HG03575 (cell line): ENCODE measurements at regions not wholly inside any gene's neighbourhood (a gene's known extent, or its start where the extent isn't known, plus 50 kb on each side); places are given as distances from the start of the nearest gene placed in this dataset.
"Not testable (repeated sequence)": the region's sequence is repeated elsewhere in the genome, so short reads cannot be mapped to it uniquely, and the experiment has no call there.

ENCODE experiments used
- ATAC-seq: cut with Tn5 transposase; IDR thresholded peaks from one replicate; pipeline ENCODE4 v1.9.1; 2021; ENCODE audit not compliant: unreplicated experiment, insufficient number of reproducible peaks, low FRiP score; ENCODE audit errors: extremely low read depth

DNA sequence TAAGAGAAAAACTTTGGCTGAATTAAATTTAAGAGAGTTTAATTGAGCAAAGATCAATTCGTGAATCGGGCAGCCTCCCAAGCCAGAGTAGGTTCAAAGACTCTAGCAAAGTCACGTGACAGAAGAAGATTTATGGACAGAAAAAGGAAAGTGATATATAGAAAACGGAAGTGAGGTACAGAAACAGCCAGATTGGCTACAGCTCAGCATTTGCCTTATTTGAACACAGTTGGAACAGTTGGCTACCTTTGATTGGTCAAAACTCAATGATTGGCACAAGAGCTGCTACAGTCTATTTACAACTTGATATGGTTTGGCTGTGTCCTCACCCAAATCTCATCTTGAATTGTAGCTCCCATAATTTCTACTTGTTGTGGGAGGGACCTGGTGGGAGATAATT is 102.6 kb downstream of the PLG start:
- no peak for ATAC-seq

DNA sequence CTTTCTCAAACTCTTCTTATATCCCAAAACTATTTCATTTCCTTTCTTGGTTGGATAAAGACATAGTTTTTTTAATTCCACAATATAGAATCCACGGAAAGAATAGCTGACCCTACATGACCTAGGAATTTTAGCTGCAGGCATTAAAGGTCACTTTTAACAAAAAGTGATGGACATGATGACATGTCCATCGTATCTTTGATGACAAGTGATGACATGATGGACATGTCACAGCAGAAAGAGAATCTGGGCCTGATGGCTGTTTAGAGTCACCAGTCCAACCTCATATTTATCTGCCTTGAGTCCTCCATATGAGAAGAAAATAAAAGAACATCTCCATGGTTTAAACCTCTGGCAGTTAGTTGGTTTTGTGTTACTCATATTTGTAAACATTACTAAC is 106.2 kb downstream of the PLG start:
- no peak for ATAC-seq

DNA sequence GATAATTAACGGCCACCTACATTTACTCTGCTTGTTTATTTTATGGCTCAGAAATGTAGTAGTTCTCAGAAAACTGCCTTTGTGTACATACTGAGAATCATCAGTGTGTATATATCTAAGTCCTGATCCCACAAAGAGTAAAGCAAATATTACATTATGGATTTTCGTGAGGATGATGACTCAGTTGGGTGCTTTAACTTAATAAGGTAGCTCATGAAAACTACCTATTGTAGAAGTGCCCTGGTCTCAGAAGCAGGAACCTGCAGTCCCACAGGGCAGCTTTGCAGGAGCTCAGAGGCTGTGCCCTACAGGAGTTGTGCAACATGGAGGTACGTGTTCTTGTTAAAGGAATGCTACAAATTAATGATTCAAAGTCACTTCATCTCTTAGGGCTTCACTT is 108.2 kb downstream of the PLG start:
- no peak for ATAC-seq

DNA sequence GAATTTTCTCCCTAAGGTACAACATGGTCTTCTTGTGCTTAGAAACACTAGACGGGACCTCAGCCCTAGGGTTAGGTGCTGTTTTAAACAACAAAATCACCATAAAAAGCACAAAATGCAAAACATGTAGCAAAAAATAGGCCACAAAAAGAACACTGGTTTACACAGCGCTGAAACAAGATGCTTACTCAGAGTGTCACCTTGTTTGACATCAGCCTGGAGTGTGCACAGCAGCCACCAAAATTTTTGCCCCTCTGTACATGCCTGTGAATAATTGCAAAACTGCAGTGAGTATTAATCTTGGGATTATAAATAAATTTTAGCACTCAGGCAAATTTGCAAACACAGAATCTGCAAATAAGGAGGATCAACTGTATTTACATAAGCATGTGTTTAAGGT is 110.1 kb downstream of the PLG start:
- no peak for ATAC-seq

DNA sequence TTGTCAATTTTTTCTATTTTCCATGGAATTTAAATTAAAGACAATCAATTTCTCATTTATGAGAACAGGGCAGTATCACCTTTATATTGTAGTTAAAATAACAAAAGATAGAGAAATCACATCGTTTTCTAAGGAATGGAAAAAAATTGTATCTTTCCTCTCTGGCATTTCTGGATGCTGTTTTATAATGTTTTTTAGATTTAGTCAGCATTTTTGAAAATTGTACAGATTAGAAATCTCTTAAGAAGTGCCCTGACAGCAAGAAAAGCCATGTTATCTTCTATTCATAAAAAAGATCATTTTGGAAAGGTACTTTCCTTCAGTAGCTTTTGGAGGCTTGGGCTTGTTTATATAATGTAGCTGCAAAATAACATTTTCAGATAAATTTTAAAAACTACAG is 116.9 kb downstream of the PLG start:
- no peak for ATAC-seq

DNA sequence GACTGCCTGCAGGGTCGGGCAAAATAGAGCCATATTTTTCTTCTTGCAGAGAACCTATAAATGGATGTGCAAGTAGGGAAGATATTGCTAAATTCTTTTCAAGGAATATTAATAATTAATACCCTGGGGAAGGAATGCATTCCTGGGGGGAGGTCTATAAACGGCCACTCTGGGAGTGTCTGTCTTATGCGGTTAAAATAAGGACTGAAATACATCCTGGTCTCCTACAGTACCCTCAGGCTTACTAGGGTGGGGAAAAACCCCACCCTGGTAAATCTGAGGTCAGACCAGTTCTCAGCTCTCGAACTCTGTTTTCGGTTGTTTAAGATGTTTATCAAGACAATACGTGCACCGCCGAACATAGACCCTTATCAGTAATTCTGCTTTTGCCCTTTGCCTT is 118.6 kb downstream of the PLG start:
- ATAC-seq = not testable (repeated sequence)

DNA sequence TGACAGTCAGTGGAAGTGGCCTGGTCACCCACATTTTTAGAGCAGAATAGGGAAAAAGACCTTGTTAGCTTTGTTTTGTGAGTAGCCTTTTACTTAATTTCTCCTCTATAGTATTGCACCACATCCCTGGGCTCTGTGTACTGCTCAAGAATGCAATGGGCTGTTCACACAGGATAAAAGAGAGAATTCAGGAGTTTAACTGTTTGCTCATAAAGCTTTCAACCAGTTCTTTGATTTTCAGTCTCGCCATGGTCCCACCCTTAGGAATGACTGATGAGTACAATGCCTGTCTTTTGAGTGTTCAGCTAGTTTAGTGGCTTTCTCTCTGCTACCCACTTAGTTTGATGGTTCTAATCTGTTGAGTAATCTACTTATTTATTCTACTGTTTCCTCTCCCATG is 129.7 kb downstream of the PLG start:
- no peak for ATAC-seq

DNA sequence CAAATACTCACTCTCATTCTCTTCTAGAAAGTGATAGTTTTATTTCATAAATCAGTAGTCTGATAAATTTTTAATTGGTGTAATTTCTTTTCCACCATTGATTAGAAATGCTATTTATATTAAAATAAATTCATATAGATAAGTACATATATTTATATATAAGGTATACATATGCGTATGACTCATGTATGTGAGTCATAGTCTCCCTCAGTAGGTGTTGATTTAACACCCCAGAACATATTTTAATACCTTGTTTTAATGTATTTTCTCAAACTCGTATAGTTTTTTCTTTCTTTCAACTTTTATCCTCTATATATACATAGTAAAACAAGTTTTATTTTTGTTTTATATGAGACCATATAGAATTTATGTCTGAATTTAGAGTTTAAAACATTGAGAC is 130.4 kb downstream of the PLG start:
- ATAC-seq = no peak

DNA sequence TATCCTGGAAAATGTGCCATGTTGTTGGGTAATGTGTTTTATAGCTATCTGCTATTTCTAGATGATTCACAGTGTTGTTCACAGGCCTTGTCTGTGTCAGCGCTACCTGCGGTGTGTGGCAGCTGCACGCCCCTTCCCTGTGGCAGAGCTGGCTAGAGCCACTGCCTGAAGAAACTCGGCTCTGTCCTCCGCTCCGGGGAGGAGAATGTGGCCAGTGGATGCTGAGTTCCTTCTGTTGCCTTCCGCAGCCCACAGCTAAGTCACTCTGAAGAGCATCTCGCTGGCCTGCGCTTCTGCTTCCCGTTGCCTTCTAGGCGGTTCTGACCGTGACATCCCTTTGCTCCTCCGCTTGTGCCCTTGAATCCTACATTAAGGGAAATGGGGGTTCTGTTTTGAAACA is 135.1 kb downstream of the PLG start:
- ATAC-seq = no peak

DNA sequence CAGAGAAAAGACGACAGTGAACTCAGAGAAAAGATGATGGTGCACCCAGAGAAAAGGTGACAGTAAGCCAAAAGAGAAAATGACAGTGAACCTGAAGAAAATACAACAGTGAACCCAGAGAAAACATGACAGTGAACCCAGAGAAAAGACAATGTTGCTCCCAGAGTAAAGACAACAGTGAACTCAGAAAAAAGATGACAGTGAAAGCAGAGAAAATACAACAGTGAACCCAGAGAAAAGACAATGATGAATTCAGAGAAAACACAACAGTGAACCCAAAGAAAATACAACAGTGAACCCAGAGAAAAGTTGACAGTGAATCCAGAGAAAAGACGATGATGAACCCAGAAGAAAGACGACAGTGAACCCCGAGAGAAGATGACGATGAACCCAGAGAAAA is 140.5 kb upstream of the MAP3K4 start:
- no peak for ATAC-seq

DNA sequence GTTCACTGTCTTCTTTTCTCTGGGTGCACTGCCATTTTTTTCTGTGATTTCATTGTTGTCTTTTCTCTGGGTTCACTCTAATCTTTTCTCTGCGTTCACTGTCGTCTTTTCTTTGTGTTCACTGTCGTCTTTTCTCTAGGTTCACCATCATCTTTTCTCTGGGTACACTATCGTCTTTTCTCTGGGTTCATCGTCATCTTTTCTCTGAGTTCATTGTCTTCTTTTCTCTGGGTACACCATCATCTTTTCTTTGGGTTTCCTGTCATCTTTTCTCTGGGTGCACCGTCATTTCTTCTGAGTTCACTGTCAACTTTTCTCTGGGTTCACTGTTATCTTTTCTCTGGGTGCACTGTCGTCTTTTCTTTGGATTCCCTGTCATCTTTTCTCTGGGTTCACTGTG is 137.6 kb upstream of the MAP3K4 start:
- no peak for ATAC-seq

DNA sequence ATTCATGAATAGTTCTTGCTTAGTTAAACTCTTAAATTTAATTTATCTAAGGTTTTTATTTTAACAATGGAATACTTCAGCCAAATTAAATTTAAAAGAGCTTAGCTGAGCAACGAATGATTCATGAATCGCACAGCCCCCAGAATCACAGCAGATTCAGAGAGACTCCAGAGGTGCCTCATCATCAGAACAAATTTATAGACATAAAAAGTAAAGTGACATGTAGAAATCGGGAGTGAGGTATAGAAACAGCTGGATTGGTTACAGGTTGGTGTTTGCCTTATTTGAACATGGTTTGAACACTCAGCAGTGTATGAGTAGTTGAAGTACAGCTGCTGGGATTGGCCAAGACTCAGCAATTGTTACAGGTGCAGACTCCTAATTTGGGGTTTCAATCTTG is 132.7 kb upstream of the MAP3K4 start:
- no peak for ATAC-seq

DNA sequence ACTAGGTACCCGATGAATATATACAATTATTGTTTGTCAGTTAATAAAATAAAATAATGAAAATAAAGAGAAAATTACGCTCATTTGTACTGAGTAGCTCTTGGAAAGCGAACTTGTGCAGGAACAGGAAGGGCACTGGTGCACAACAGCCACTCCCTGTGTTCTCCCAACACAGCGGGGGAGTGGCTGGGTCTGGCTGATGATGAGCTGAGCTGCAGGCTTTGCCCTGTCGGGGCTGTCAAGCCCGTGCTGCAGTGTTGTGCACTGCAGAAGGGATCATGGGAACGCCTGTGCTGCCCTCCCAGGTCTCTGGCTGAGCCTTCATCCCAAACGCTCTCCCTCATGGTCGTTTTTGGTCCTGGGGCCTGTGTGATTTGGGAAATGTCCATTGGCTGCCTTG is 131.7 kb upstream of the MAP3K4 start:
- ATAC-seq = no peak

DNA sequence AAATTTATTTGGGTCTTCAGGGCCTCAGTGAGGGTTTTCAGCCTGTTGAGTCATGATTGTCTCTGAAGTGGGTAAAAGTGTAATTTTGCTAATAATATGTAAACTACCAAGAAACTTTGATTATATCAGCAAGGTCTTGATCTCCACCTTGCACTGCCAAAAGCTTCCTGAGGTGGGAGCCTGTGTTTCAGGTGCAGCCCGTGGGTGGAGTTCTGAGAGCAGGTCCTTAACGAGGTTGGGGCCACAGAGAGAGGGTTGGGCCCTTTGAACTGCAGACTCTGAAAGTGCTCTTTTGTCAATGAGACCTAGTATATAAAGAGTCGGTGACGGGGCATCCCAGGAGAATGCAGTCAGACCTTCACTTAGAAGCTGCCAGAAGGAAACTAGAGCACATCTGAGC is 129.7 kb upstream of the MAP3K4 start:
- ATAC-seq = no peak

DNA sequence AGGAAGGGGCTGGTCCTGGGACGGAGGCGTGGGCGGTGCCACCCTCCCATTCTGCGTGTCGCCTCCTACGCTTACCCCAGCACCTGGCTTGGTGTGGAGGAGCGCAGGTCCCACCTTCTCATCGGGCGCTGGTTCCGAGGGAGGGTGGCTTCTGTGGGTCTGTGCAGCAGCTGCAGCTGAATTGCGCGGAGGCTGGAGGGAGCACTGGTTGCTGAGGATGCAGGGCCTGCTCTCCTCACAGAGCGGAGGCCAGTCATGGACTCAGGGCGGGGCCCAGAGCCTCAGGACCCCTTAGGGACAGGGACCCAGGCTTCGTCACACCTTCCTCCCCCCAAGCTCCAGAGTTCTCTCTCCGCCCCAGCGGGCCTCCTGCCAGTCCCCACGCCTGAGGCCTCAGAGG is 127.8 kb upstream of the MAP3K4 start:
- ATAC-seq = no peak

DNA sequence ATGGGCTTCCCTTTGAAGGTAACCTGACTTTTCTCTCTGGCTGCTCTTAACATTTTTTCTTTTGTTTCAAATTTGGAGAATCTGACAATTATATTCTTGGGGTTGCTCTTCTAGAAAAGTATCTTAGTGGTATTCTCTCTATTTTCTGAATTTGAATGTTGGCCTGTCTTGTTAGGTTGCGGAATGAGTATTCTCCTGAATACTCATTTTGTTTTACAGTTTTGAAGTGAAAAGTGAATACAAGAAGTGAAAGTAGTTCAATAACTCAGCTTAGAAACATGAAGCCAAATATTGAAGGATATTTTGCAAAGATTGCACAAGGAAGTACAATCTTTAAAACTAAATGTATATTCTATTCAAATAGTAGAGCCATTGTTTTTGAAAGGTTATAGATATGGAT is 120.2 kb upstream of the MAP3K4 start:
- peak; percentile 84 for ATAC-seq

DNA sequence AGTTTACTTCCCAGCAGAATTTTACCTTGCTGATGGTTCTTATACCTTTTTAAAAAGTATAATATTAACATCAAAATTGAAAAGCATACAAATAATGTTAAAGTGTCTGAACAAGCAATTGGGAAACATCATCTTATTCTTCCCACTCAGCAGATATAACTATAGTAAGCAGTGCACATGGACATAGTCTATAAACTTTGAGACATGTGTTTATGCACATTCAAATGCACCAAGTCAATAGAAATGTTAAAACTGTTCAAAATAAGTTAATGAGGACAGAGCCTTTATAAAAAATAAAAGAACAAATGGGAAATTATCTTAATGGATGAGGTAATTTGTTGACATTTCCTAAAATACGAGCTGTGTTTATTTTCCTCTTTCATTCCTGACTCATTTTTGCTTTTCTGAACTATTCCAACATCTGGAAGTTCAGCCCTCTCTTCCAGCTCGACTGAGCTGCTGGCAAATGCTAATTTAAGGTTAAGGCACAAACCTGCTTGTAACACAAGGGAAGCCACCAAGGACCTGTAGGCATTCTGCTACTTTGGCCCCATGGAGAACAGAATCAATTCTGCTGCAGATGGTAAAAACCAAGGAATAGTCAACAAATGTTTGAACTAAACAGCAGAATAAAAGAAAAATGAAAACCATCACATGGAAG is 110.3 kb upstream of the MAP3K4 start:
- ATAC-seq = no peak

DNA sequence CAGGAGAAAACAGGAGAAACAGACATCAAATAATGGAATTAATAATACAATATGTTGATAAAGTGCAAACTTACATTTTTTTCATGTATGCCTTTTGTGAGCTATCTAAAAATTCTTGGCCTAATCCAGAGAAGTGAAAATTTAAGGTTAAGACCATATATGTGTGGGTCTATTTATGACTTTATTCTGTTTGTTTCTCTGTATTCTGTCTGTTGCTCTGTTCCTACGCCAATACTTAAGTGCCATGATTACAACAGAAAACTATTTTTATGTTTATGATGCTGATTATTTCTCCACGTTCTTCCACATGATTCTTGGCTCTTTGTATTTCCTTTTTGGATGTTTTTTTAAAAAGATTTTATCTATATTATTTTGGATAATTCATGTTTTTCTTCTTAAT is 109.6 kb upstream of the MAP3K4 start:
- no peak for ATAC-seq

DNA sequence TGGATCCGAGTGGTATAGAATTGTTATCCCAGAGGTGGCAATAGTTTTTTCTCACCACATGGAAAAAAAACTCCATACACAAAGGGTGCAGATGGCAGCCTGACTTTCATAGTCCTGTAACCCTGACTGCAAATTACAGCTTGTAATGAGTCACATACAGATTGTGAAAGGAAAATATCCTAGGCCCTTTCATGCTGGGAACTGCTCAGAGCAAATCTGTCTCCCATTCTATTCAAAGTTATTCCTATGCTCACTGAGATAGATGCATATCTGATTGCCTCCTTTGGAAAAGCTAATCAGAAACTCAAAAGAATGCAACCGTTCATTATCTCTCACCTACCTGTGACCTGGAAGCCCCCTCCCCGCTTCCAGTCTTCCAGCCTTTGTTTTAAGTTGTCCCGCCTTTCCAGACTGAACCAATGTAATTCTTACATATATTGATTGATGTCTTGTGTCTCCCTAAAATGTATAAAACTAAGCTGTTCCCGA is 108.7 kb upstream of the MAP3K4 start:
- no peak for ATAC-seq

DNA sequence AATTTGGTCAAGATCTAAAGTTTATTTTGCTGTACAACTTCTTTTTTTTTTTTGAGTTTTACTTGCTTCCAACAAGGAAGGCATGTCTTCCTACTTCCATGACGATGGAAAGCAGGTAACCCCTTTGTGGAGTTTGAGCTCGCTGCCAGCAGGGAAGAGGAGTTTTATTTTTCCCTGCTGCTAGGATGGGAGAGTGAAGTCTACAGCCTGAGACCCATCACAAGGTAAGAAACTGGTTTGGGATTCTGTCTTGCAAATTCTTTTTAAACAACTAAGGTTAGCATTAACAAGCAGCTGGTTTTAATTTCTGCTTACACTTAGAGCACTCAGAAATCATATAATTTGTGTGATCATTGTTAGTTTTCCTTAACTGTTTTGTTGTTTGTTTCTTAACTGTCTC is 108.0 kb upstream of the MAP3K4 start:
- ATAC-seq = no peak

DNA sequence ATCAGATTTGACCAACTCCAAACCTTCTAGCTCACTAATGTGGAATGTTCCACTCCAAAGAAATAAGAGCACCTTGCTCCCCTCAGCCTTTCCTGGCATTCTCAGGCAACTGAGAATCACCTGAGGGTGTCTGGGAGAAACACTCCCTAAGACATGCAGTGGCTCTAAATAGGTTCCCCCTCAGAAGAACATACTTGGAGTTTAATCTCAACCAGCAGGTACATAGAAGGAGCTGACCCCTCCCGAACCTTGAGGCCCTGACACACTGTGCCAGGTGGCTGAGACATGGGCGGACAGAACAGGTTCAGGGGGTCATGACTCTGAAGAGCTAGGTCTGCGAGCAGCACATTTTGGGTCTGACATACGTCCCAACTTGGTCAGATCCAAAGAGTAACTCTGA is 107.6 kb upstream of the MAP3K4 start:
- no peak for ATAC-seq
